SW480 (cell line): ENCODE measurements at regions not wholly inside any gene's neighbourhood (a gene's known extent, or its start where the extent isn't known, plus 50 kb on each side); places are given as distances from the start of the nearest gene placed in this dataset.

Experiments
- DNase-seq: peaks from one replicate; pipeline ENCODE4 v3.0.0-alpha.2; 2016; ENCODE audit warnings: low spot score

DNA sequence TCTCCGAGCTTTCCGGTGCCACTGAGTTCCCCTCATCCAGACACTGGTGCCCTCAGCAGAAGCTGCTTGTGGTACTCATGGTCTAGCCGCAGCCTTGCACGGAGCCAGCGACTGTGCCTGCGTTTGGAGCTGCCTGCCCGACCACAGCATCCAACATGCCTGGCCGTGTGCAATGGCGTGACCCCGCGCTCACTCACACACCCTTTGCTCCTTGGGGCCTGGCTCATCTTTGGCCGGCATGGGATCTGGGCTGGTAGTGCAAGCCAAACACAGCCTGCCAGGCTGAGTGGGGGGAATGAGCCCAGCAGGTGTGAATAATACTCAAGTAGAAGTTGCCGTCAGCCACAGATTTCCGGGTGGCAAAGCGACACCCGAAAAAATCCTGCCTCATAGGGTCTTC lies 1178.7 kb upstream of the GBE1 start:
- DNase-seq: no peak

DNA sequence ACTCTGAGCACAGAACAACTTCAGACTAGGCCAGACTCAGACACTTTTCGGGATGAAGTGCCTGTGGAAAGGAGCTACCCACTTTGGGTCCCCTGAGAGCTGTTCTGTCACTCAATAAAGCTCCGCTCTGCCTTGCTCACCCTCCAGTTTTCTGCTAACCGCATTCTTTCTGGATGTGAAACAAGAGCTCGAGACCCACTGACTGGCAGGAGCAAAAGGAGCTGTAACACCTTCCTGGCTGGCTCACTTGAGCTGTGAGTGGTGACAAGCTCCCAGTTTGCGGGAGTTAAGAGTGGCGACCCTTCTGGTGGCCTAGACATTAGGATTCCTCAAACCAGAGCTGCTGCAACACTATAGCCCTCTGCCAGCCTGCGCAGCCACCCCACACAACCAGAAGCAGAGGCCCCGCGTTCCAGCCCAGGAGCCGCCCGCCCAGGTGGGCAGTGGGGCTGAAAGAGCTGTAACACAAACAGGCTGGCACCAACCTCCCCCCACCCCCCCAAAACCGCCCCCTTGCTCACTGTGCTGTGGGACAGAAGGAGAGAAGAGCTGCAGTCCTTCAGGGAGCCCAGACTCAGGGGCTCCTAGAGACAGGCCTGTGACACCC lies 1178.1 kb upstream of the GBE1 start:
- no peak for DNase-seq

GRCh38 chr3:82938821-82939328 lies 1177.4 kb upstream of the GBE1 start:
- DNase-seq: no peak

GRCh38 chr3:82927309-82928253 lies 1166.1 kb upstream of the GBE1 start:
- DNase-seq: no peak

GRCh38 chr3:82891028-82891427 lies 1129.6 kb upstream of the GBE1 start:
- DNase-seq: no peak

- no peak for DNase-seq
These were observed 1121.6 kb upstream of the GBE1 start for GRCh38 chr3:82883072-82883471.

DNA sequence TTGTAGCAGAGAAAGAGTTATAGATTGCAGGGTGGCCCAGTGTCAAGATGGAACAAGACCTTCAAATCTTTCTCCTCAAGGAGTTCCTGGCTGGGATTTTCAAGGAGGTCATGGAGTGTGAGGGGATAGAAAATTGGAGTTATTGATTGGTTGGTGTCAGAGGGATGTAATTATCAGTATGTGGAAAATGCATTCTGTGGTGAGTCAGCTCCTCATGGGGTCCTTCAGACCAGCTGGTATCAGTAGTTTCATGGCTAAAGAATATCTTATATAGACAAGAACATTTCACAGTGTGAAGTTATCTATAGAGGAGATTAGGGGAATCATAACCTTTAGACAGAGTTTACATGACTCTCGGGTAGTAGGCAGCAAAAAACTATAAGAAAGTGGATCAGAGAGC lies 1114.0 kb upstream of the GBE1 start:
- DNase-seq: no peak

DNA sequence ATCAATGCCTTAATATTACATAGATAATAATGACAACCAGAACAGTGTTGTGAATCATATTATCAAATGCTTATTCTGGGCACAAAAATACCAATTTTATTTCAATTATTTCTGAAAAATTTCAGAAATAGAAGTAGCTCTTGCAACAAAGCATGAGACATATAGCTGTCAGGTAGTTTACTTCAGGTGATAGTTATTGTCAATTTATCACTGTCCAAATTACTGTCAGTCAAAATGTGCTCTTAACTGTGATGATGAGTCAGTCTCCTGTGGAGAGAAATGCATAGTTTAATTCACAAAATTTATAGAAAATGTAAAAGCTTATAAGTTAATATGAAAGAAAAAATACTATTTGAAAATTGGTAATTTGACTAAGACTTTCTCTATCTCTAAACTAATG lies 1078.4 kb upstream of the GBE1 start:
- no peak for DNase-seq

DNA sequence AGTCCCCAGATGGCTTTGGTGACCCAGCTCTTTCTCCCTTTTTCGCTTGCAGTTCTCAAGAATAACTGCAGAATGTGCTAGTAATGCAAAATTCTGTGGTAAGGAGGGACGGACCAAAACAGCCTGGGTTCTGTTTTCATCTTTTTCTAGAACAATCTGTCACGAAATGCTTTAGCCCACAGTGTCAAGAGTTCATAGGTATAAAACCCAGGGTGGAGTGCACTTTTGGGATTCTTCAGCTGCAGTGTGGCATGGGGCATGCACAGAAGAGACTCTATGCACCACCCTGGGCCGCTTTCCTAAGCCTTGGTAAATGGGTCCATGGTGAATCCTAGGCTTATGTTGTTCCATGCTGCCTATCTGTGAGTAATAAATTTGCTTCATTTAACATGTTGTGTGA lies 1072.7 kb upstream of the GBE1 start:
- no peak for DNase-seq

GRCh38 chr3:82824491-82824890 lies 1063.0 kb upstream of the GBE1 start:
- DNase-seq: no peak

- DNase-seq: no peak
These were observed 1054.6 kb upstream of the GBE1 start for GRCh38 chr3:82816086-82816485.

DNA sequence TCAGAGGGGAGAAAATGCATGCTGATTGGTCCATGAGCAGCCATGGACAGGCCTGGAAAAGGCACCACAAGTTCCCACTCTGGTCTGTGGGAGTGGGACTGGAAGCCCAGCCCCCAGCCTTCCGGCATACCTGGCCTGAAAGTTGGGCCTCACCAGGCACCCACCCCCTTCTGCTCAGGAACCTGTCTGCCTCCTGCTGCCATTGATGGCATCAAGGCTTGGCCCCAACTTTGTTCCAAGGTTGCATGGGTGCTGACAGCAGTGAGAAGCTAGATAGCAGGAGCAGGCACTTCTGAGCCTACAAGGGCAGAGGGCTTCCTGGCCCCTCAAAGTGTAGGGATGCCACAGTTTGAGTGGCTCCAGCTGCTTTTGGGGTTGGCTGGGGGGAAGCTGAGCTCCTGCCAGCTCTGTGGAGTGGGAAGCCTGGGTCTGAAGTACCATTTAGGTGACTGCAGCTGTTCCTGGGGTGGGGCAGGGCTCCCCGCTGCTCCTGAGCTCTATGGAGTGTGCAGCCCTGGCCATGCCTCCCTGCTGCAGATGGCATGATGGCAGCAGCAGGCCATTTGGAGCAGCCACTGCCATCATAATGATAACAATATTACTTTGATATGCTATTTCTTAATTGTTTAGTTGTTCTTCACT lies 1054.1 kb upstream of the GBE1 start:
- no peak for DNase-seq

GRCh38 chr3:82814660-82815059 lies 1053.2 kb upstream of the GBE1 start:
- no peak for DNase-seq

DNA sequence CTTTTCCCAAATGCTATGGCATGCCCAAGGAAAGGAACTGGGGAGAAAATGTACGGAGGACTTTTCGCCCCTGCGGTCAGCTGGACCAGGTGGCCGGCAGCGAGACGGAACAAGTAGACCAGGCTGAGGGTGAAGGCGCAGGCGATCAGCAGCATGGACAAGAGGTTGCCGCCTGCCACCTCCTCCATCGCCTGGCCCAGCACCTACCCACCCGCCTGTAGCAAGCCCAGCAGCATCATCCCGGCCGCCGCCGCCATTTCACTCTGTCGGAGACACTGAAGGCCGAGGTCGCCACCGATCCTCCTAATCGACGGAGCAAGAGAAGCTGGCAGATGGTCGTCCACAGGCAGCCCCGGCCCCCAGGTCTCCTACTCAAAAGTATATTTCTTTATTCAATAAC lies 1046.3 kb upstream of the GBE1 start:
- no peak for DNase-seq

- no peak for DNase-seq
These were observed 1041.1 kb upstream of the GBE1 start for GRCh38 chr3:82802501-82802900.

DNA sequence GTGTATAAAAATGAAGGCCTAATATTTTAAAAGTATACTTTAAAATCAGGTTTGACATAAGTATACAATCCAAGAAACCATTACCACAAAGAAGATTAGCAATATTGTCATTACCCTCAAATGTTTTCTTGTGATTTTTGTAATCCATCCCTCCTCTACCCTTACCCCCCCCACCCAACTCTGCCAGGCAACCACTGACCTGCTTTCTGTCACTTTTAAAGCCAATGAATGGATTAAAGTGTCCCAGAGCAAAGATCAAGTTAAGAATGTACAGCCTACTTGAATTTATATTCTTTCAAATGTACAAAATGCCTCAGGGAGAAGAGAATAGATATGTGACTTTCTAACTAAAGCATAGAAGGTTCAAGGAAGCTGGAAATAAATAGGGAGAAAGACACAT lies 1038.8 kb upstream of the GBE1 start:
- DNase-seq: no peak

GRCh38 chr3:82796765-82797164 lies 1035.3 kb upstream of the GBE1 start:
- DNase-seq: no peak

DNA sequence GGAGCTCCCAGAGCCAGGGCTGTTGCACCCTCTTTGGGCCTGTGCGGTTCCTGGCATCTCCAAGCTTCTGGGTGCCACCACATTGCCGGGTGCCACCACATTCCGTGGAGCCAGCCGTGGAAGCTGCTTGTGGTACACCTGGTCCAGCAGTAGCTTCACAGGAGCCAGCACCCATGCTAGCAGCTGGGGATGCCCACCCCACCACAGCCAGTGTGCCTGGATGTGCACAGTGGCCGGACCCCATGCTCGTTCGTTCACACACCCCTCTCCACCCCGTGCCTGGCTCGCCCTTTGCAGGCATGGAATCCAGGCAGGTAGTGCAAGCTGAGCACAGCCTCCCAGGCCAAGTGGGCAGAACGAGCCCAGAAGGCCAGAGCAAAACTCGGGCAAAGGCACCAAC lies 1029.8 kb upstream of the GBE1 start:
- no peak for DNase-seq

GRCh38 chr3:82790307-82791097 lies 1029.1 kb upstream of the GBE1 start:
- DNase-seq: no peak

GRCh38 chr3:82783194-82783593 lies 1021.7 kb upstream of the GBE1 start:
- DNase-seq: no peak

DNA sequence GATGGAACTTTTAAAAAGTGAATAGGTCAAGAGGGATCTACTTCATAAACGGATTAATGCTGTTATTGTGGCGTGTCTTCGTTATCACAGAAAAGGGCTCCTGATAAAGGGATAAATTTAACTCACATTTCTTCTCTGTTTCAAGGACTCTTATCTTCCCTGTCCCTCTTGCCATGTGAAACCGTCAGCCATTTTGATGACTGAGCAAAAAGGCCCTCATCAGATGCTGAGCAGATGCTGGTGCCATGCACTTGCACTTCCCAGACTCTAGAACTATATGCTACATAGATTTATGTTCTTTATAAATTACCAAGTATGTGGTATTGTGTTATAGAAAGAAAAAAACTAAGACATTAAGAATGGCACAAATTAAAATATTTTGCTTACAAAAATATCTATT lies 1011.8 kb upstream of the GBE1 start:
- DNase-seq: no peak

- DNase-seq: no peak
These were observed 1003.1 kb upstream of the GBE1 start for GRCh38 chr3:82764521-82764920.
